ENCODE measurements at regions not wholly inside any gene's neighbourhood (a gene's known extent, or its start where the extent isn't known, plus 50 kb on each side); places are given as distances from the start of the nearest gene placed in this dataset.
"Not testable (repeated sequence)": the region's sequence is repeated elsewhere in the genome, so short reads cannot be mapped to it uniquely, and the experiment has no call there.

DNA sequence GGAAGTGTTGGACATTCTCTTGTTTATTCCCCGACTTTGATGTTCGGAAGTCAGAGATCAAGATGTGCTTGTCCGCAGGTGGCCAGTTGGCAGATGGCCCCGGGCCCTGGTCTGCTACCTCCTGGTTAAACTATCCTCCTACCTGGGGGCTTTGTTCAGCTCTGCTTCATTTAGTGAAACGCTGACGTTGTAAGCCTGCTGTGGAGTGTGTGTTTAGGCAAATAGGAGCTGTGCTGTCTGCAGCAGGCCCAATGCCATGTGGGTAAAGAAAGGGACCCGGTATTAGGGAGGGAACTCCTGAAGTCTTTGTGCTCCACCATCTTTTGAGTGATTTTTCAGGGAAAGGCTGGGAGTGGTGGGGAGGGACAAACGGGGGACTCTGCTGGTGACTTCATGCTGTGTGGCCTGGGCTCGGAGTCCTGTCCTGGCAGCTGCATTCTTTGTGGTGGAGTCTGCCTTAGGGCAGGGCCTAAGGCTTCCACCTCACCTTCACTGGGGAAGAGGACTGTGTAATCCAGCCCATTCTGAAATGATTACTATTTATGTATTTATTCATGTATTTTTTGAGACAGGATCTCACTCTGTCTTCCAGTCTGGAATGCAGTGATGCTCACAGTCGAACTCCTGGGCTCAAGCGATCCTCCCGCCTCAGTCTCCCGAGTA is 171.1 kb upstream of the KLF6 start:
- no peak overlapping the region for H3K27ac Mint-ChIP-seq
- no peak for DNase-seq
- no peaks in the 10 kb centered on the region for H3K36me3 Mint-ChIP-seq
- peaks cover 30 to 46% (median 41%) of the 10 kb centered on the region in 3 donors for H3K4me1 Mint-ChIP-seq
- no peaks in the 10 kb centered on the region for H3K9me3 Mint-ChIP-seq
- Histone ChIP-seq H3K36me3 (ENCODE audit: insufficient read depth, low read length) (no peaks in the 10 kb centered on the region), H3K9me3 (ENCODE audit: low read length) (no peaks in the 10 kb centered on the region), H3K4me3 (ENCODE audit: low read length) (no peak overlapping the region), H3K4me1 (ENCODE audit: insufficient read depth, low read length) (peaks cover 20% of the 10 kb centered on the region), H3K27me3 (ENCODE audit: insufficient read depth, low read length, poor library complexity, severe bottlenecking) (no peaks in the 10 kb centered on the region), H3K27ac (ENCODE audit: low read depth, low read length) (no peak overlapping the region)
- ChIA-PET CTCF (interaction anchor here (0.9 to 2.2 kb wide), 2 partner anchors 14 to 127 kb away, joined by 3 to 5 read pairs; no protein-coding TSS in a partner anchor), POLR2A (interaction anchor here (1.2 to 2.0 kb wide), 2 partner anchors 10 to 171 kb away, joined by 4 to 8 read pairs; partner anchors contain the start of gene KLF6)
- H3K27me3 Mint-ChIP-seq: no peaks in the 10 kb centered on the region
- H3K4me3 Mint-ChIP-seq: no peak overlapping the region

DNA sequence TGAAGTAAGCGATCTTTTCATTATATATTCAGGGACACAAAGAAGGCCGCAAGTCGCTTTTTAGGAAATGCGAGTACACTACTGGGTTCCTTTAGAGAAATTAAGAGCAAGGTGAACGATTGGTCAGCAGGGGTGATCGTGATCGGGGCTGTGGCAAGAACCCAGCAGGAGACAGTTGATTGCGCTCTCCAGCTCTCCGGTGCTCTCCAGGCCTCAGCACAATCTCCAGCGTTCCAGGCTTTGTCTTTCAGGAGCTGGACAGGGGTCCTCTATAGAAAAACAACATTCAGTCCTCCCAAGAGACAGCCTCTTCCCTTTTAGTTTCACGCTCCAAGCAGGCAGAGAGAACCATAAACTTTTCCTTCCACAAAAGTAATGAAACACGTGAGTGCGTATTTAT is 170.5 kb upstream of the KLF6 start:
- H3K36me3 Mint-ChIP-seq: no peaks in the 10 kb centered on the region
- Histone ChIP-seq H3K36me3 (ENCODE audit: insufficient read depth, low read length) (no peaks in the 10 kb centered on the region), H3K27me3 (ENCODE audit: insufficient read depth, low read length, poor library complexity, severe bottlenecking) (no peaks in the 10 kb centered on the region), H3K9me3 (ENCODE audit: low read length) (no peaks in the 10 kb centered on the region), H3K27ac (ENCODE audit: low read depth, low read length) (no peak overlapping the region), H3K4me1 (ENCODE audit: insufficient read depth, low read length) (peaks cover 20% of the 10 kb centered on the region), H3K4me3 (ENCODE audit: low read length) (no peak overlapping the region)
- no peaks in the 10 kb centered on the region for H3K27me3 Mint-ChIP-seq
- peak overlapping the region in 1 of 8 donors; percentile 84 for H3K27ac Mint-ChIP-seq
- DNase-seq: no peak
- H3K4me3 Mint-ChIP-seq: no peak overlapping the region
- no peaks in the 10 kb centered on the region for H3K9me3 Mint-ChIP-seq
- peaks cover 30 to 46% (median 41%) of the 10 kb centered on the region in 3 donors for H3K4me1 Mint-ChIP-seq
- CTCF ChIA-PET: interaction anchor here (0.9 to 2.2 kb wide), 3 partner anchors 14 to 128 kb away, joined by 3 to 5 read pairs (median 3); no protein-coding TSS in a partner anchor
- POLR2A ChIA-PET: interaction anchor here (0.6 to 2.0 kb wide), 2 partner anchors 9 to 174 kb away, joined by 4 to 8 read pairs; no protein-coding TSS in a partner anchor

DNA sequence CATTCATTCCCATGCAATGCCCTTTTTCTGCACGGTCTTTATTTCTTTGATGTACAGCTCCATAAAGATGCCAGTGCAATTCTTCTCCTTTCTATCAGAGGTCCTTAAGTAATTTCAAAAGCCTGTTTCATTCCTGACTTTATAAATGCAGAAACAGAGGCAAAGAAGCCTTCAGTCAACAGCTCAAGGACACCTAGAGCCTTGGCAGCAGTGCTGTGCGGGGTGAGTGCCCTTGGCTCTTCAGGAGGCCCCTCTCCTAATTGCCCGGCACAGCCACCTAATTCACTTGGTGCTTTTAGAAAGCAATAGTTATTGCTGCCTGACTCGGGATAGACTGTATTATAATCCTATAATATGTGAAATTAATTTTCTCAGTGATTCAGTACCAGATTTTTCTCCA is 169.6 kb upstream of the KLF6 start:
- Histone ChIP-seq H3K27me3 (ENCODE audit: insufficient read depth, low read length, poor library complexity, severe bottlenecking) (no peaks in the 10 kb centered on the region), H3K4me3 (ENCODE audit: low read length) (no peak overlapping the region), H3K4me1 (ENCODE audit: insufficient read depth, low read length) (peaks cover 20% of the 10 kb centered on the region), H3K9me3 (ENCODE audit: low read length) (no peaks in the 10 kb centered on the region), H3K36me3 (ENCODE audit: insufficient read depth, low read length) (no peaks in the 10 kb centered on the region), H3K27ac (ENCODE audit: low read depth, low read length) (no peak overlapping the region)
- CTCF ChIA-PET: interaction anchor here (1.4 to 2.2 kb wide), 2 partner anchors 16 to 129 kb away, joined by 3 to 5 read pairs; no protein-coding TSS in a partner anchor
- Mint-ChIP-seq H3K9me3 (no peaks in the 10 kb centered on the region), H3K36me3 (no peaks in the 10 kb centered on the region), H3K4me1 (peaks cover 32 to 46% (median 41%) of the 10 kb centered on the region in 3 donors), H3K27ac (peak overlapping the region in 1 of 8 donors; percentile 50), H3K27me3 (no peaks in the 10 kb centered on the region), H3K4me3 (no peak overlapping the region)
- DNase-seq: no peak
- POLR2A ChIA-PET: no interaction called here

DNA sequence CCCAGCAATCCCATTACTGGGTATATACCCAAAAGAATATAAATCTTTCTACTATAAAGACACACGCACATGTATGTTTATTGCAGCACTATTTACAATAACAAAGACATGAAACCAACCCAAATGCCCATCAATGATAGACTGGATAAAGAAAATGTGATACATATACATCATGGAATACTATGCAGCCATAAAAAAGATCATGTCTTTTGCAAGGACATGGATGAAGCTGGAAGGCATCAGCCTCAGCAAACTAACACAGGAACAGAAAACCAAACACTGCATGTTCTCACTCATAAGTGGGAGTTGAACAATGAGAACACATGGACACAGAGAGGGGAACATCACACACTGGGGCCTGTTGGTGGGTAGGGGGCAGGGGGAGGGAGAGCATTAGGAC is 169.0 kb upstream of the KLF6 start:
- H3K27me3 Mint-ChIP-seq; H3K9me3 Mint-ChIP-seq; POLR2A ChIA-PET; DNase-seq; H3K9me3 ChIP-seq (ENCODE audit: low read length); H3K4me3 ChIP-seq (ENCODE audit: low read length); H3K4me3 Mint-ChIP-seq; H3K36me3 ChIP-seq (ENCODE audit: insufficient read depth, low read length); H3K36me3 Mint-ChIP-seq; H3K27ac Mint-ChIP-seq; H3K27me3 ChIP-seq (ENCODE audit: insufficient read depth, low read length, poor library complexity, severe bottlenecking); H3K27ac ChIP-seq (ENCODE audit: low read depth, low read length): not testable (repeated sequence)
- H3K4me1 ChIP-seq (ENCODE audit: insufficient read depth, low read length): peaks cover 24% of the 10 kb centered on the region
- CTCF ChIA-PET: interaction anchor here (1.4 kb wide), 1 partner anchor 17 kb away, joined by 3 read pairs; no protein-coding TSS in a partner anchor
- peaks cover 33 to 48% (median 43%) of the 10 kb centered on the region in 3 donors for H3K4me1 Mint-ChIP-seq

DNA sequence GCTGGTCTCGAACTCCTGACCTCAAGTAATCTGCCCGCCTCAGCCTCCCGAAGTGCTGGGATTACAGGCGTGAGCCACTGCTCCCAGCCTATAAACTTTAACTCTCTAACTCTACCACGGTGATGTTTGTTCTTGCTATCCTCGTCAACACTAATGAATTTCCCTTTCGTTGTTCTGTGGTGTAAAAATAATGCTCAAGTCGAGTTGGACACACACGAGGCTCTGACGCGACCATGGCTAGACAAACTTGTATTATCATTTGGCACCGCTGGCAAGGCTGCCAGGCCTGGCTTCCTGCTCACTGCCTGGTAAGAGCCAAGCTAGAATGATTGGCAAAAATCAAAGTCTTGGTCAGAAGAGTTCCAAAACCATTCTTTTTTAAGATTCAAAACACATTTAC is 167.0 kb upstream of the KLF6 start:
- Mint-ChIP-seq H3K27ac (no peak overlapping the region), H3K4me3 (peak overlapping the region in 4 of 7 donors; percentile 7 to 74 (median 38)), H3K36me3 (no peaks in the 10 kb centered on the region), H3K27me3 (no peaks in the 10 kb centered on the region), H3K9me3 (no peaks in the 10 kb centered on the region), H3K4me1 (peaks cover 47 to 63% (median 61%) of the 10 kb centered on the region in 3 donors)
- no peak for DNase-seq
- Histone ChIP-seq H3K4me3 (ENCODE audit: low read length) (no peak overlapping the region), H3K4me1 (ENCODE audit: insufficient read depth, low read length) (peaks cover 42% of the 10 kb centered on the region), H3K9me3 (ENCODE audit: low read length) (no peaks in the 10 kb centered on the region), H3K27ac (ENCODE audit: low read depth, low read length) (no peak overlapping the region), H3K36me3 (ENCODE audit: insufficient read depth, low read length) (no peaks in the 10 kb centered on the region), H3K27me3 (ENCODE audit: insufficient read depth, low read length, poor library complexity, severe bottlenecking) (no peaks in the 10 kb centered on the region)
- ChIA-PET CTCF (interaction anchor here (1.2 to 2.4 kb wide), 2 partner anchors 9 to 169 kb away, joined by 7 to 14 read pairs; no protein-coding TSS in a partner anchor), POLR2A (interaction anchor here (0.7 to 5.4 kb wide), 3 partner anchors 9 to 168 kb away, joined by 3 to 57 read pairs (median 4); partner anchors contain the start of gene KLF6)

DNA sequence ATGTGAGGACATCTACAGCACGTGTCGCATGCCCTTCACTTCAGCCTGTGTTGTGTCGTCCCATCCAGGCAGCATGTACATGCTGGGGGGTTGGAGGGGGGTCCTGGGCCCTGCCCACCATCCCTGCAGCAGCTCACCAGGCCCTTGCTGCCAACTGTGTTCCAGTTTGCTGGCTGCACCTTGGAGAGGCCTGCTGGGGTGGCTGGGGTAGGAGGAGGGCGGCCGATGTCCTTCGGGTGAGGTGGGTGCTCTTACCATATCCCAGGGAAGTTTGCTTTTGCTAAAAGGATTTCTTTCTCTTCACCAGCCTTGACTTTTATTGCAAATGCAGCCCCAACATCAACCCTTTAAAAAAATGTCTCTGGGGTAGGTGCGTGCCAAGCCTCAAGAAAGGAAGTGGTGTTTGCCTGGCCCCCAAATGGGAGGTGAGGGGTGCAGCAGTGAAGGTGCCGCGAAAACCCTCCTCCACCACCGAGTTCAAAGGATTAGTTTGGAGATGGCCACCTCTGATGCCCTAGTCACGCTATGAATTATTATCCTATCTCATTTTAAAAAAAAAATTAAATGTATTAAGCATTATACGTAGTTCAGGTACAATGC is 165.8 kb upstream of the KLF6 start:
- Histone ChIP-seq H3K4me3 (ENCODE audit: low read length) (no peak overlapping the region), H3K4me1 (ENCODE audit: insufficient read depth, low read length) (peaks cover 52% of the 10 kb centered on the region), H3K9me3 (ENCODE audit: low read length) (no peaks in the 10 kb centered on the region), H3K36me3 (ENCODE audit: insufficient read depth, low read length) (no peaks in the 10 kb centered on the region), H3K27ac (ENCODE audit: low read depth, low read length) (no peak overlapping the region), H3K27me3 (ENCODE audit: insufficient read depth, low read length, poor library complexity, severe bottlenecking) (no peaks in the 10 kb centered on the region)
- Mint-ChIP-seq H3K36me3 (no peaks in the 10 kb centered on the region), H3K4me3 (peak overlapping the region; percentile 19 to 83 (median 66)), H3K27ac (peak overlapping the region; percentile 36 to 97 (median 88)), H3K9me3 (no peaks in the 10 kb centered on the region), H3K4me1 (peaks cover 57 to 76% (median 73%) of the 10 kb centered on the region in 3 donors), H3K27me3 (no peaks in the 10 kb centered on the region)
- peak; percentile 27 to 89 (median 65) for DNase-seq
- CTCF ChIA-PET: interaction anchor here (1.2 to 2.4 kb wide), 3 partner anchors 10 to 168 kb away, joined by 4 to 14 read pairs (median 7); no protein-coding TSS in a partner anchor
- POLR2A ChIA-PET: interaction anchor here (0.8 to 5.4 kb wide), 6 partner anchors 10 to 166 kb away, joined by 3 to 57 read pairs (median 4); partner anchors contain the start of gene KLF6

DNA sequence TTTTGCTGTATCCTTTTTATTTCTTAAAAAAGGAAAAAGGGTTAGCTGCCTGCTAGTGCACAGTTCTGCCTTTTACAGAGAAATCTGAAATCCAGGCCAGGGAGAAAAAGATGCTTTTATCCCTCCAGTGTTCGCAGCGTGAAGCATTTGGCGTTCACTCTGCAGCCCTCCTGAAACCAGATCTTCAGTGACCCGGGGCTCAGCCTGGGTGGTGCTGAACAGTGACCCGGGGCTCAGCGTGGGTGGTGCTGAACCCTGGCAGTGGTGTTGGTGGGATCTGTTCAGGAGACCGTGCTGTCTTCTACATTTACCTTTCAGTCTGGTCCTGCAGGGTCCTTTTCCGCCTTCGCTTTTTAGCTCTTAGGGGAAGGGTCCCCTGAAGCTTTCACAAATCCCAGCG is 164.7 kb upstream of the KLF6 start:
- CTCF ChIA-PET: interaction anchor here (1.2 to 2.4 kb wide), 7 partner anchors 11 to 752 kb away, joined by 3 to 14 read pairs (median 4); partner anchors contain the start of gene KLF6
- H3K4me3 Mint-ChIP-seq: peak overlapping the region in 5 of 7 donors; percentile 25 to 71 (median 64)
- no peaks in the 10 kb centered on the region for H3K27me3 Mint-ChIP-seq
- Histone ChIP-seq H3K9me3 (ENCODE audit: low read length) (no peaks in the 10 kb centered on the region), H3K4me1 (ENCODE audit: insufficient read depth, low read length) (peaks cover 56% of the 10 kb centered on the region), H3K27ac (ENCODE audit: low read depth, low read length) (no peak overlapping the region), H3K4me3 (ENCODE audit: low read length) (no peak overlapping the region), H3K27me3 (ENCODE audit: insufficient read depth, low read length, poor library complexity, severe bottlenecking) (no peaks in the 10 kb centered on the region), H3K36me3 (ENCODE audit: insufficient read depth, low read length) (no peaks in the 10 kb centered on the region)
- H3K9me3 Mint-ChIP-seq: no peaks in the 10 kb centered on the region
- POLR2A ChIA-PET: interaction anchor here (0.7 to 5.4 kb wide), 10 partner anchors 8 to 175 kb away, joined by 3 to 57 read pairs (median 4); partner anchors contain the start of gene KLF6
- DNase-seq: no peak
- H3K27ac Mint-ChIP-seq: peak overlapping the region in 7 of 8 donors; percentile 6 to 97 (median 88)
- H3K4me1 Mint-ChIP-seq: peaks cover 65 to 85% (median 82%) of the 10 kb centered on the region in 3 donors
- no peaks in the 10 kb centered on the region for H3K36me3 Mint-ChIP-seq

Measured in CD8-positive, alpha-beta memory T cell (primary cell).